SK-N-SH (cell line): ENCODE measurements at regions not wholly inside any gene's neighbourhood (a gene's known extent, or its start where the extent isn't known, plus 50 kb on each side); places are given as distances from the start of the nearest gene placed in this dataset.
"Not testable (repeated sequence)": the region's sequence is repeated elsewhere in the genome, so short reads cannot be mapped to it uniquely, and the experiment has no call there.

Experiments
- CTCF ChIA-PET: fragments of 300-600, 350-600 bp; formaldehyde crosslinking; extraction: SDS; loops from one replicate; lab custom pipeline; 2021; lab: Yijun Ruan, JAX
- POLR2A ChIA-PET: fragments of 350-600 bp; sonication (Branson Sonifier 250); formaldehyde crosslinking; extraction: SDS; loops from one replicate; lab custom pipeline; 2020; ENCODE audit warnings: antibody characterized with exemption, inconsistent platforms; lab: Yijun Ruan, JAX
- DNase-seq: peaks from one replicate; pipeline ENCODE4 v3.0.0; 2012
- H2AFZ ChIP-seq: fragments of 200-600 bp; sonication (generic); 2 replicates; pipeline ENCODE4 v1.8.1; 2016; ENCODE audit warnings: antibody characterized with exemption, mild to moderate bottlenecking, low read depth
- H3F3A ChIP-seq: fragments of 200-600 bp; sonication (generic); replicated peaks from 2 replicates; pipeline ENCODE3; 2016; ENCODE audit warnings: antibody characterized with exemption, mild to moderate bottlenecking; ENCODE audit not compliant: insufficient read depth
- H3K27ac ChIP-seq, 2 experiments: fragments of 200-500 bp in 1 of 2; fragments of 200-600 bp in 1 of 2; sonication (Bioruptor generic) in 1 of 2; sonication (generic), shearing (Covaris generic) in 1 of 2; 2 replicates each; pipeline versions ENCODE4 v1.5.1 to v1.6.1; 2014 to 2016; ENCODE audit warnings: low read depth in 2 of 2, inconsistent platforms in 1 of 2, low read length in 1 of 2, mild to moderate bottlenecking in 1 of 2, mixed read lengths in 1 of 2
- H3K27me3 ChIP-seq: fragments of 200-600 bp; sonication (generic), shearing (Covaris generic); 2 replicates; pipeline ENCODE4 v1.6.1; 2016; ENCODE audit warnings: mixed run types; ENCODE audit not compliant: insufficient read depth
- H3K36me3 ChIP-seq, 2 experiments: fragments of 200-500 bp in 1 of 2; fragments of 200-600 bp in 1 of 2; sonication (Bioruptor generic) in 1 of 2; sonication (generic) in 1 of 2; replicated peaks in 1 of 2; 2 replicates each; pipeline versions ENCODE3 to v1.5.1; 2014 to 2016; ENCODE audit warnings: low read length in 1 of 2, mild to moderate bottlenecking in 1 of 2; ENCODE audit not compliant: insufficient read depth in 2 of 2, control insufficient read depth in 1 of 2
- H3K4me1 ChIP-seq, 2 experiments: fragments of 200-500 bp in 1 of 2; fragments of 200-600 bp in 1 of 2; sonication (Bioruptor generic) in 1 of 2; sonication (generic), shearing (Covaris generic) in 1 of 2; 2 replicates each; pipeline versions ENCODE4 v1.5.1 to v1.6.1; 2014 to 2016; ENCODE audit warnings: low read depth in 1 of 2, low read length in 1 of 2, mixed run types in 1 of 2; ENCODE audit not compliant: insufficient read depth in 2 of 2, control insufficient read depth in 1 of 2
- H3K4me2 ChIP-seq: fragments of 200-600 bp; sonication (generic), shearing (Covaris generic); 2 replicates; pipeline ENCODE4 v1.6.1; 2017; ENCODE audit warnings: mixed run types
- H3K4me3 ChIP-seq, 2 experiments: fragments of 200-500 bp in 1 of 2; fragments of 200-600 bp in 1 of 2; sonication (Bioruptor generic) in 1 of 2; sonication (generic), shearing (Covaris generic) in 1 of 2; 2 replicates each; pipeline versions ENCODE4 v1.5.1 to v1.8.1; 2014 to 2016; ENCODE audit warnings: low read depth in 2 of 2, inconsistent platforms in 1 of 2, low read length in 1 of 2, mild to moderate bottlenecking in 1 of 2, mixed read lengths in 1 of 2, moderate library complexity in 1 of 2
- H3K79me2 ChIP-seq: fragments of 200-600 bp; sonication (generic); 2 replicates; pipeline ENCODE4 v1.8.1; 2017; ENCODE audit warnings: mild to moderate bottlenecking; ENCODE audit not compliant: insufficient read depth
- H3K9ac ChIP-seq: fragments of 200-600 bp; sonication (generic); 2 replicates; pipeline ENCODE4 v1.6.1; 2017; ENCODE audit warnings: mixed run types
- H3K9me2 ChIP-seq: fragments of 200-600 bp; sonication (generic); 2 replicates; pipeline ENCODE4 v1.6.1; 2017; ENCODE audit warnings: mixed run types
- H3K9me3 ChIP-seq: fragments of 200-600 bp; sonication (generic); 2 replicates; pipeline ENCODE4 v1.6.1; 2017; ENCODE audit warnings: mixed run types, mild to moderate bottlenecking, moderate library complexity
- H4K20me1 ChIP-seq: fragments of 200-600 bp; sonication (generic); 2 replicates; pipeline ENCODE4 v1.6.1; 2017; ENCODE audit warnings: mild to moderate bottlenecking, mixed run types; ENCODE audit not compliant: insufficient read depth
- ELF1 ChIP-seq: IDR thresholded peaks from 2 replicates; pipeline ENCODE4 v1.4.0; 2012
- EZH2phosphoT487 ChIP-seq: fragments of 200-600 bp; sonication (generic); IDR thresholded peaks from 2 replicates; pipeline ENCODE4 v1.6.1; 2017; ENCODE audit warnings: low read depth, mixed run types, mild to moderate bottlenecking, antibody characterized with exemption, moderate library complexity, borderline replicate concordance
- FOXJ3 ChIP-seq: sonication (generic); formaldehyde crosslinking; IDR thresholded peaks from 2 replicates; pipeline ENCODE4 v1.5.1; 2020; ENCODE audit warnings: mild to moderate bottlenecking, missing genetic modification reagents
- FOXM1 ChIP-seq: IDR thresholded peaks from 2 replicates; pipeline ENCODE4 v1.4.0; 2012; ENCODE audit warnings: low read depth, mild to moderate bottlenecking
- GABPA ChIP-seq: IDR thresholded peaks from 2 replicates; pipeline ENCODE4 v1.4.0; 2012; ENCODE audit warnings: low read depth, mild to moderate bottlenecking
- GATA2 ChIP-seq: sonication (generic); formaldehyde crosslinking; IDR thresholded peaks from 2 replicates; pipeline ENCODE4 v1.5.0; 2020; ENCODE audit warnings: mild to moderate bottlenecking, missing genetic modification reagents
- JUND ChIP-seq: IDR thresholded peaks from 2 replicates; pipeline ENCODE4 v1.4.0; 2012
- MEF2A ChIP-seq: IDR thresholded peaks from 2 replicates; pipeline ENCODE4 v1.4.0; 2012; ENCODE audit warnings: low read depth, borderline replicate concordance
- NFIC ChIP-seq: IDR thresholded peaks from 2 replicates; pipeline ENCODE4 v1.4.0; 2012; ENCODE audit warnings: borderline replicate concordance
- NRF1 ChIP-seq: IDR thresholded peaks from 2 replicates; pipeline ENCODE4 v1.6.1; 2012; ENCODE audit warnings: low read depth, mild to moderate bottlenecking, low read length
- POLR2AphosphoS5 ChIP-seq: IDR thresholded peaks from 2 replicates; pipeline ENCODE4 v1.6.1; 2012; ENCODE audit warnings: low read depth, low read length
- RXRA ChIP-seq: IDR thresholded peaks from 2 replicates; pipeline ENCODE4 v1.4.0; 2012; ENCODE audit warnings: low read depth, mild to moderate bottlenecking, borderline replicate concordance
- SIN3A ChIP-seq: IDR thresholded peaks from 2 replicates; pipeline ENCODE4 v1.6.1; 2012; ENCODE audit warnings: low read depth, mild to moderate bottlenecking, low read length, moderate library complexity, borderline replicate concordance
- SMC3 ChIP-seq: IDR thresholded peaks from 2 replicates; pipeline ENCODE4 v1.6.1; 2012; ENCODE audit warnings: low read depth, low read length, improper control_type of control experiment
- TEAD4 ChIP-seq: IDR thresholded peaks from 2 replicates; pipeline ENCODE4 v1.4.0; 2012; ENCODE audit warnings: mild to moderate bottlenecking, borderline replicate concordance; ENCODE audit not compliant: insufficient read depth
- WGBS: methylation state at CpG from one replicate; pipeline ENCODE4 v1.1.6; 2017; ENCODE audit warnings: low lambda C conversion rate; 5-methylcytosine and 5-hydroxymethylcytosine counted together
- TF ChIP-seq, protein P1 (sequence below): IDR thresholded peaks from 2 replicates; pipeline ENCODE4 v1.4.0; 2012; ENCODE audit warnings: low read depth
- TF ChIP-seq, protein P2 (sequence below): fragments of 150-350 bp; IDR thresholded peaks from 2 replicates; pipeline ENCODE4 v1.6.1; 2016; ENCODE audit warnings: mild to moderate bottlenecking, low read depth, low read length
- TF ChIP-seq, protein P3 (sequence below): IDR thresholded peaks from 2 replicates; pipeline ENCODE4; 2012

DNA sequence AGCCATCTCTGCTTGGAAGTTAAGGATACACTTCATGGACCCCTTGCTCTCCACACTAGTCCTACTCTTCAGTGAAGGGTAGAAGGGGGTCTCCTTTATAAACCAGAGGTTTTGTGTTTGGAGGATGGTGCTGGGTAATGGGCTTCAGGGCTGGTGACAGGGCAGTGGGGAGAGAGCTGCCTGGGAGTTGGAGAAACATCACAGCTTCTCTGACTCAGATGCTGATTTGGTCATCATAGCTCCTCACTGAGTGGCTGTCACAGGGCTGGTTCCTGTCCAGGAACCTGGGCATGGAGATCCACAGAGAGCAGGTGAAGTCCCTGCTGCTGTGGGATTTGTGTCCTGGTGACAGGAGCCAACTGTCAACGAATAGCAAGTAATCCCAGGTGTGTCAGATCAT, 333.9 kb upstream of the ATP10A start (continued):
- TF ChIP-seq, protein P1, sequence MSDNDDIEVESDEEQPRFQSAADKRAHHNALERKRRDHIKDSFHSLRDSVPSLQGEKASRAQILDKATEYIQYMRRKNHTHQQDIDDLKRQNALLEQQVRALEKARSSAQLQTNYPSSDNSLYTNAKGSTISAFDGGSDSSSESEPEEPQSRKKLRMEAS: no peak
- no peak for TF ChIP-seq SMC3
- no peak for TF ChIP-seq GABPA
- TF ChIP-seq RXRA: no peak
- no peak for TF ChIP-seq SIN3A
- TF ChIP-seq, protein P2, sequence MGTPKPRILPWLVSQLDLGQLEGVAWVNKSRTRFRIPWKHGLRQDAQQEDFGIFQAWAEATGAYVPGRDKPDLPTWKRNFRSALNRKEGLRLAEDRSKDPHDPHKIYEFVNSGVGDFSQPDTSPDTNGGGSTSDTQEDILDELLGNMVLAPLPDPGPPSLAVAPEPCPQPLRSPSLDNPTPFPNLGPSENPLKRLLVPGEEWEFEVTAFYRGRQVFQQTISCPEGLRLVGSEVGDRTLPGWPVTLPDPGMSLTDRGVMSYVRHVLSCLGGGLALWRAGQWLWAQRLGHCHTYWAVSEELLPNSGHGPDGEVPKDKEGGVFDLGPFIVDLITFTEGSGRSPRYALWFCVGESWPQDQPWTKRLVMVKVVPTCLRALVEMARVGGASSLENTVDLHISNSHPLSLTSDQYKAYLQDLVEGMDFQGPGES: no peak
- no peak for TF ChIP-seq FOXJ3 (CRISPR knock-in tag)
- TF ChIP-seq MEF2A: no peak
- TF ChIP-seq NRF1: no peak

DNA sequence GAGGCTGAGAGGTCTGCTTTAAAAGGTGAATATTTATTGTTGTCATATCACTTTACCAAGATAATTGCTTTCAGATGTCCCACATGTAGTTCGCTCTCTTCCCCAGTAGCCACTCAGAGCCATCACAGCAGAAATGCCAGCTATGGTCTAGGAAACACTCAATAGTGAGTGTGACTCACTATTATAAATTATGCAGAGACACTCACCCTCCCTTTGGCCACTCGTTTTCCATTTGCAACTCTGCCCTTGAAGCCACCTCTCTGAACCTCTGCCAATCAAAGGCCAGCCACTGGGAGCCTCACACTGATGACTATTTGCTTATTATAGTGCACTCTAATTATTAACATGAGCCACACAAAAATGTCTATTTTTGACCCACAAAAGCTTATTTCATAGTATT, 328.1 kb upstream of the ATP10A start:
- H4K20me1 ChIP-seq: no peaks in the 10 kb centered on the region
- no peaks in the 10 kb centered on the region for H3F3A ChIP-seq
- no peak overlapping the region for H3K4me2 ChIP-seq
- H3K27ac ChIP-seq: no peak overlapping the region
- H3K4me3 ChIP-seq: no peak overlapping the region
- 8% methylated on average over 2 of the region's 2 CpGs for WGBS
- TF ChIP-seq, protein P1: no peak
- TF ChIP-seq, protein P3, sequence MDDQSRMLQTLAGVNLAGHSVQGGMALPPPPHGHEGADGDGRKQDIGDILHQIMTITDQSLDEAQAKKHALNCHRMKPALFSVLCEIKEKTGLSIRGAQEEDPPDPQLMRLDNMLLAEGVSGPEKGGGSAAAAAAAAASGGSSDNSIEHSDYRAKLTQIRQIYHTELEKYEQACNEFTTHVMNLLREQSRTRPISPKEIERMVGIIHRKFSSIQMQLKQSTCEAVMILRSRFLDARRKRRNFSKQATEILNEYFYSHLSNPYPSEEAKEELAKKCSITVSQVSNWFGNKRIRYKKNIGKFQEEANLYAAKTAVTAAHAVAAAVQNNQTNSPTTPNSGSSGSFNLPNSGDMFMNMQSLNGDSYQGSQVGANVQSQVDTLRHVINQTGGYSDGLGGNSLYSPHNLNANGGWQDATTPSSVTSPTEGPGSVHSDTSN: no peak
- no peak for TF ChIP-seq TEAD4
- TF ChIP-seq, protein P2: no peak
- no peak for TF ChIP-seq JUND
- TF ChIP-seq NFIC: no peak
- TF ChIP-seq POLR2AphosphoS5: no peak
- no peak for TF ChIP-seq GATA2 (CRISPR knock-in tag)
- TF ChIP-seq SIN3A: no peak
- TF ChIP-seq FOXM1: no peak
- no peak for TF ChIP-seq EZH2phosphoT487
- TF ChIP-seq ELF1: no peak
- TF ChIP-seq, all 33 proteins: peak for 0
- H3K79me2 ChIP-seq: no peaks in the 10 kb centered on the region
- no peak overlapping the region for H2AFZ ChIP-seq
- no peak overlapping the region for H3K9ac ChIP-seq
- ChIA-PET CTCF (interaction anchor here (1.6 kb wide), 1 partner anchor 15 kb away, joined by 3 read pairs; no protein-coding TSS in a partner anchor), POLR2A (no interaction called here)
- H3K9me3 ChIP-seq: no peaks in the 10 kb centered on the region
- H3K36me3 ChIP-seq: no peaks in the 10 kb centered on the region
- no peaks in the 10 kb centered on the region for H3K9me2 ChIP-seq
- no peaks in the 10 kb centered on the region; a peak in 1 of 4 replicates for H3K4me1 ChIP-seq
- H3K27me3 ChIP-seq: no peaks in the 10 kb centered on the region
- no peak for DNase-seq

DNA sequence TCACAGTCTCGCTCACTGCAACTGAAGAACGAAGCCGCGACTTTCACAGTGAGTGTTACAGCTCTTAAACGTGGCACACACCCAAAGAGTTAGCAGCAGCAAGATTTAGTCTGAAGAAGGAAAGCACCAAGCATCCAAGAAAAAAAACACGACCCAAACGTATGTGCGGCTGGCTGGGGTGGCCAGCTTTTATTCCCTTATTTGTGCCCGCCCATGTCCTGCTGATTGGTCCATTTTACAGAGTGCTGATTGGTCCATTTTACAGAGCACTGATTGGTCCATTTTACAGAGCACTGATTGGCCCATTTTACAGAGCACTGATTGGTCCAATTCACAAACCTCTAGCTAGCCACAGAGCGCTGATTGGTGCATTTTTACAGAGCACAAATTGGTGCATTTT, 323.0 kb upstream of the ATP10A start:
- DNase-seq, H3K36me3 ChIP-seq, H3K27me3 ChIP-seq, H3K79me2 ChIP-seq, H2AFZ ChIP-seq, H3F3A ChIP-seq, H3K9ac ChIP-seq, CTCF ChIA-PET, H3K9me3 ChIP-seq, H3K4me2 ChIP-seq, H3K27ac ChIP-seq, H4K20me1 ChIP-seq, H3K9me2 ChIP-seq, H3K4me1 ChIP-seq, H3K4me3 ChIP-seq, POLR2A ChIA-PET: not testable (repeated sequence)
- WGBS: 54% methylated on average over 10 of the region's 10 CpGs
